Keratinocyte (primary cell): ENCODE measurements at regions not wholly inside any gene's neighbourhood (a gene's known extent, or its start where the extent isn't known, plus 50 kb on each side); places are given as distances from the start of the nearest gene placed in this dataset.

Source experiments
- DNase-seq: peaks from one replicate; pipeline ENCODE4 v3.0.0-alpha.2; 2011; ENCODE audit warnings: low read depth, missing footprints, low spot score
- FAIRE-seq: peaks from 2 replicates; lab custom pipeline; 2011; peaks lifted over from hg19 to GRCh38; lab: Jason Lieb, UNC
- H2AFZ ChIP-seq: 2 replicates; pipeline ENCODE4 v1.6.0; 2012; ENCODE audit warnings: low read length, control low read depth, inconsistent platforms; ENCODE audit not compliant: control insufficient read depth
- H3K27ac ChIP-seq: 2 replicates; pipeline ENCODE4 v1.5.1; 2011; ENCODE audit warnings: low read length; ENCODE audit not compliant: control insufficient read depth, insufficient read depth
- H3K27me3 ChIP-seq: 3 replicates; pipeline ENCODE4 v1.6.0; 2011; ENCODE audit warnings: low read length; ENCODE audit not compliant: control insufficient read depth, insufficient read depth; ENCODE audit errors: extremely low read depth
- H3K36me3 ChIP-seq, 2 experiments: 2 replicates in 1 of 2; 3 replicates in 1 of 2; pipeline ENCODE4 v1.5.1; 2011; ENCODE audit warnings: low read length in 2 of 2, mild to moderate bottlenecking in 1 of 2; ENCODE audit not compliant: control insufficient read depth in 2 of 2, insufficient read depth in 2 of 2; ENCODE audit errors: extremely low read depth in 1 of 2
- H3K4me1 ChIP-seq: 3 replicates; pipeline ENCODE4 v1.5.1; 2011; ENCODE audit warnings: low read length; ENCODE audit not compliant: control insufficient read depth, insufficient read depth; ENCODE audit errors: extremely low read depth
- H3K4me2 ChIP-seq: 3 replicates; pipeline ENCODE4 v1.6.0; 2011; ENCODE audit warnings: low read depth, low read length; ENCODE audit not compliant: control insufficient read depth, insufficient read depth; ENCODE audit errors: extremely low read depth
- H3K4me3 ChIP-seq, 3 experiments: fragments of 200-600 bp in 1 of 3; sonication (generic) in 1 of 3; 2 replicates in 2 of 3; 3 replicates in 1 of 3; pipeline ENCODE4 v1.5.1; 2011 to 2016; ENCODE audit warnings: low read length in 3 of 3, mild to moderate bottlenecking in 3 of 3, control low read depth in 2 of 3, inconsistent platforms in 1 of 3, low read depth in 1 of 3, mixed read lengths in 1 of 3, mixed run types in 1 of 3, moderate library complexity in 1 of 3; ENCODE audit not compliant: control insufficient read depth in 2 of 3, insufficient read depth in 2 of 3; ENCODE audit errors: extremely low read depth in 1 of 3
- H3K79me2 ChIP-seq: 2 replicates; pipeline ENCODE4 v1.6.0; 2012; ENCODE audit warnings: low read length; ENCODE audit not compliant: control insufficient read depth, insufficient read depth
- H3K9ac ChIP-seq: 3 replicates; pipeline ENCODE4 v1.6.0; 2011; ENCODE audit warnings: low read length; ENCODE audit not compliant: control insufficient read depth, insufficient read depth; ENCODE audit errors: extremely low read depth
- H3K9me1 ChIP-seq: 3 replicates; pipeline ENCODE4 v1.6.0; 2011; ENCODE audit warnings: low read length; ENCODE audit not compliant: control insufficient read depth, insufficient read depth; ENCODE audit errors: extremely low read depth
- H3K9me3 ChIP-seq: 2 replicates; pipeline ENCODE4 v1.5.1; 2012; ENCODE audit warnings: low read depth, low read length; ENCODE audit not compliant: control insufficient read depth
- H4K20me1 ChIP-seq: 3 replicates; pipeline ENCODE4 v1.6.0; 2011; ENCODE audit warnings: low read length; ENCODE audit not compliant: control insufficient read depth, insufficient read depth; ENCODE audit errors: extremely low read depth
- EZH2 ChIP-seq: IDR thresholded peaks from one replicate; pipeline ENCODE4 v1.6.1; 2012; ENCODE audit warnings: inconsistent platforms, mild to moderate bottlenecking, low read length, moderate library complexity
- dilution Hi-C: fragments of 300-500 bp; cut with MboI; formaldehyde crosslinking; loops from one replicate; pipeline ENCODE4 v1.7.0; 2020; ENCODE audit warnings: low sequenced_read_pairs; ENCODE audit not compliant: extremely low pct_ligation_motif_present
- TF ChIP-seq, protein P1 (sequence below), 3 experiments: IDR thresholded peaks in 1 of 3; conservative IDR thresholded peaks in 1 of 3; optimal IDR thresholded peaks in 1 of 3; 2 replicates in 2 of 3; 3 replicates in 1 of 3; pipeline versions ENCODE3 to v1.5.1; 2011; ENCODE audit warnings: low read length in 3 of 3, mild to moderate bottlenecking in 3 of 3, moderate library complexity in 2 of 3, control low read depth in 1 of 3, inconsistent platforms in 1 of 3; ENCODE audit not compliant: insufficient read depth in 2 of 3; ENCODE audit errors: extremely low read depth in 1 of 3

DNA sequence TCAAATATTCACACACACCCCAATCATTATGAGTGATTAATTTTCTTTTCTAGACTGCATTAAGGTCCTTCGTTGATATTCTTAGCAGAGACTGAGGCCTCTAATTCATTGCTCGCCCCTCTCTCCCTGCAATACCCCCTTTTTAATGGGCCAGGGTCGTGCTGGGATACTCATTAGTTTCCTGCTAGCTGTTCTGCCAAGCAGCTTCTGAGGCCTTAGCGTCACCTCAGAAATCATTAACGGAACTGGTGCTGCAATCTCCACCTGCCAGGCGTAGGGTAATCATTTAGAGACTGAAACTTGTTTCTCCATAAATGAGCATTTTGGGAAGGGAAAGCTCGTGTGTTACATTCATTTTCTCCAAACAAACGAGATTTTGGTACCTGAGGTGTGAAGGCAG, 1054.7 kb downstream of the GALC start:
- Histone ChIP-seq H3K79me2 (no peaks in the 10 kb centered on the region), H3K9me1 (no peaks in the 10 kb centered on the region), H2AFZ (no peak overlapping the region), H3K4me2 (no peak overlapping the region), H3K4me3 (no peak overlapping the region), H3K9ac (no peak overlapping the region), H3K27me3 (no peaks in the 10 kb centered on the region), H3K4me1 (no peaks in the 10 kb centered on the region), H3K27ac (no peak overlapping the region), H3K9me3 (no peaks in the 10 kb centered on the region), H3K36me3 (no peaks in the 10 kb centered on the region), H4K20me1 (no peaks in the 10 kb centered on the region)
- no peak for DNase-seq
- dilution Hi-C loops: no loop called here
- TF ChIP-seq, protein P1, sequence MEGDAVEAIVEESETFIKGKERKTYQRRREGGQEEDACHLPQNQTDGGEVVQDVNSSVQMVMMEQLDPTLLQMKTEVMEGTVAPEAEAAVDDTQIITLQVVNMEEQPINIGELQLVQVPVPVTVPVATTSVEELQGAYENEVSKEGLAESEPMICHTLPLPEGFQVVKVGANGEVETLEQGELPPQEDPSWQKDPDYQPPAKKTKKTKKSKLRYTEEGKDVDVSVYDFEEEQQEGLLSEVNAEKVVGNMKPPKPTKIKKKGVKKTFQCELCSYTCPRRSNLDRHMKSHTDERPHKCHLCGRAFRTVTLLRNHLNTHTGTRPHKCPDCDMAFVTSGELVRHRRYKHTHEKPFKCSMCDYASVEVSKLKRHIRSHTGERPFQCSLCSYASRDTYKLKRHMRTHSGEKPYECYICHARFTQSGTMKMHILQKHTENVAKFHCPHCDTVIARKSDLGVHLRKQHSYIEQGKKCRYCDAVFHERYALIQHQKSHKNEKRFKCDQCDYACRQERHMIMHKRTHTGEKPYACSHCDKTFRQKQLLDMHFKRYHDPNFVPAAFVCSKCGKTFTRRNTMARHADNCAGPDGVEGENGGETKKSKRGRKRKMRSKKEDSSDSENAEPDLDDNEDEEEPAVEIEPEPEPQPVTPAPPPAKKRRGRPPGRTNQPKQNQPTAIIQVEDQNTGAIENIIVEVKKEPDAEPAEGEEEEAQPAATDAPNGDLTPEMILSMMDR (optimal IDR thresholded peaks at IDR 0.05 in 1 of 3, IDR thresholded peaks at IDR 0.05 in 1 of 3, conservative IDR thresholded peaks at IDR 0.05 in 1 of 3; ENCODE audit: extremely low read depth in 1 of 3, insufficient read depth in 2 of 3, low read length in 3 of 3): no peak
- no peak for TF ChIP-seq EZH2
- no peak for FAIRE-seq

GRCh38 chr14:86936556-86936955, 1056.4 kb downstream of the GALC start:
- Histone ChIP-seq H4K20me1 (no peaks in the 10 kb centered on the region), H3K79me2 (no peaks in the 10 kb centered on the region), H3K4me2 (no peak overlapping the region), H3K27ac (no peak overlapping the region), H3K9ac (no peak overlapping the region), H2AFZ (no peak overlapping the region), H3K9me1 (no peaks in the 10 kb centered on the region), H3K9me3 (no peaks in the 10 kb centered on the region), H3K4me3 (no peak overlapping the region), H3K4me1 (no peaks in the 10 kb centered on the region), H3K36me3 (no peaks in the 10 kb centered on the region), H3K27me3 (no peaks in the 10 kb centered on the region)
- no peak for DNase-seq
- TF ChIP-seq, protein P1 (optimal IDR thresholded peaks at IDR 0.05 in 1 of 3, IDR thresholded peaks at IDR 0.05 in 1 of 3, conservative IDR thresholded peaks at IDR 0.05 in 1 of 3; ENCODE audit: extremely low read depth in 1 of 3, insufficient read depth in 2 of 3, low read length in 3 of 3): no peak
- no peak for TF ChIP-seq EZH2
- FAIRE-seq: no peak
- dilution Hi-C loops: no loop called here
